ENCODE measurements at regions not wholly inside any gene's neighbourhood (a gene's known extent, or its start where the extent isn't known, plus 50 kb on each side); places are given as distances from the start of the nearest gene placed in this dataset.
"Not testable (repeated sequence)": the region's sequence is repeated elsewhere in the genome, so short reads cannot be mapped to it uniquely, and the experiment has no call there.

DNA sequence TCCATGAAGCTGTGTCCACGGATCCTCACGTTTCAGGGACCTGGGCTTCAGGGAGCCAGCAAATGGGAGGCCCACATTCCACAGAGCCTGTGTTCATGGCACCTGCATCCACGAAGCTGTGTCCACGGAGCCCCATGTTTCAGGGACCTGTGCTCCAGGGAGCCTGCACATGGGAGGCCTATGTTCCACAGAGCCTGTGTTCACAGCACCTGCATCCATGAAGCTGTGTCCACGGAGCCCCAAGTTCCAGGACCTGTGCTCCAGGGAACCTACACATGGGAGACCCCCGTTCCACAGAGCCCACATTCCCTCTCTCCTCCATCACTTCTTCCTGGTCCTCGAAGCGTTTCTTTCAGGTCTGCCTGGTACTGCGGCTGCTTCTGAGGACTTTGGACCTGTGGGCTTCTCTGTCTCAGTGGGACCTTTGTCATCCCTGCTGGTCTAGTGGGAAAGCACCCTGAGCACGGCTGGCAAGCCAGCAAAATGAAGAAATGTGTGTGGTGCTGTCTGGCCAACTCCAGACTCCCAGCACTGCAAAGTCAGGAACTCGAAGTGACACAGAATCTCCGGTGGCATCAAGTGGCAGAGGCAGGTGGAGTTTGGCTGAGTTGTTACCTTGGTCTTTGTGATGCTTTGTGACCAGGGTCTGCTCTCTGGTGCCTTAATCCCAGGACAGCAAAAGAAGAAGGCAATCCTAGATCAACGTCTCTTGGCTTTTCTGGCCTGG is 245.9 kb downstream of the DLL1 start:
- Mint-ChIP-seq H3K4me3 (no peak overlapping the region), H3K27me3 (peaks cover 4% of the 10 kb centered on the region), H3K27ac (no peak overlapping the region), H3K4me1 (ENCODE audit: low read depth) (no peaks in the 10 kb centered on the region), H3K9me3 (no peaks in the 10 kb centered on the region), H3K36me3 (ENCODE audit: low read depth) (no peaks in the 10 kb centered on the region)

DNA sequence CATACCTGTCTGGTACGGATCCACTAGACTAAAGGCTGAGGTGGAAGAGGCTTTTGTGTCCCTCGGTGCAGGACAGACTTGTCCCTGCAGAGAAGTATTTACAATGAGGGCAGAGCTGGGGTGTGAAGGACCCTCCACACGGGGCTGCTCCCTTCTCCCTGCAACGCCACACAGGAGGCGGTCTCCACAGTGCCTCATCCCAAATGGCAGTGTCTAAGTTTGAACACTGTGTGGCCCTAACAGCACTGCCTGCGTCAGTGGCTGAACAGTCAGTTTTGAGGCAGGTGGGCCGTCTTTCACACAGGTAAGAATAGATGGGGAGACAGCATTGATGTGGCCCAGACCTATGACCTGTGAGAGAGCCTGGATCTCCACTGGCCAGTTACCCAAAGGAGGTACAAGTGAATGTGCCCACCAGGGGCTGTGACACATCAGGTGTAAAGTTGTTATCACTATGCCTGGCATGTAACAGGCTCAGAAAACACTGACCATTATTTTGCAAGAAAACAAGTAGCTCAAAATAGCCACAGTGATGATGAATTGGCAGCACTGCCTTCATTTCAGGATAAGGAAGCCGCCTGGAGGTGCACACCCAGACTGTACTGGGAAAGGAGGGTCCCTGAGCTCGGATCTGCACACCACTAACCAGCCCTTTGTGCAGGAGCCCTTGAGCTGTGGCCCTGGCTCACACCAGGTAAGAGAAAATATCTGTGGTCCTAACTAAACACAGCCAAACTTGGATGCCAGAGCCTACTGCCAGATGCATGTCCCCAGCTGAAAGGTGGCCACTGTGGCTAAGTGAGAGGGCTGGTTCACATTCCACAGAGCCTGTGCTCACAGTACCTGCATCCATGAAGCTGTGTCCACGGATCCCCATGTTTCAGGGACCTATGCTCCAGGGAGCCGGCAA is 246.7 kb downstream of the DLL1 start:
- Mint-ChIP-seq H3K27ac (no peak overlapping the region), H3K36me3 (ENCODE audit: low read depth) (no peaks in the 10 kb centered on the region), H3K4me1 (ENCODE audit: low read depth) (no peaks in the 10 kb centered on the region), H3K27me3 (peaks cover 4% of the 10 kb centered on the region), H3K4me3 (no peak overlapping the region), H3K9me3 (no peaks in the 10 kb centered on the region)

DNA sequence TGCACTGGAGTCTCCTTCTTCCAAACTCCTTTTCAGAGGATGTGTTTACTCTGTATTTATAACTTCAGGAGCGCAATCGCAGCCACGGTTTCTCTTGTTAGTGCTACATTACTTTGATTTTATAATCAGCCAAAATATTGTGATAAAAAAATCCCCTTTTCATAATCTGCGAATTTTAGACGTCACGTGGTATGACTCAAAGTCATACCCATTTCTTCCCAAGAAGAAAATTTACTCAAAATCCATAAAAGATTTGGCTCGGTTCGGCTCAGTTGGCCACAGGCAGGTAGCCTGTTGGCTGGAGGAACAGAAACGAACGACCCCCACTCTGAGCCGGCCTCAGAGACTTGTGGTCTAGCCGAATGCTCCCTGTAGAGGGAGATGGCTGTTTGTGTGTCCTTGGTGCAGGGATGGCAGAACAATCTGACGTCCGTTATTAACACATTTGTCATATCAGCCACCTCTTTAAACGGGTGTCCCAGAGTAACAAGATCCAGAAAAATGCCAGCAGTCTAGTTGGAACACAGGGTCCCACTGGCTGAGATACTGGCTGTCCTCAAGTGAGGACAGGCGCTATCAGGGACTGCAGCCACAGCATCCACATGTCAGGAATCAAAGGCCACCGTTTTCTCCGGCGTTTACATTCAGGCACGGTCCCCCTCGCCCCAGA is 247.6 kb downstream of the DLL1 start:
- H3K27ac Mint-ChIP-seq, result no peak overlapping the region
- no peaks in the 10 kb centered on the region for H3K9me3 Mint-ChIP-seq
- no peaks in the 10 kb centered on the region for H3K36me3 Mint-ChIP-seq (ENCODE audit: low read depth)
- peaks cover 4% of the 10 kb centered on the region for H3K27me3 Mint-ChIP-seq
- H3K4me3 Mint-ChIP-seq, result no peak overlapping the region
- H3K4me1 Mint-ChIP-seq (ENCODE audit: low read depth), result no peaks in the 10 kb centered on the region

DNA sequence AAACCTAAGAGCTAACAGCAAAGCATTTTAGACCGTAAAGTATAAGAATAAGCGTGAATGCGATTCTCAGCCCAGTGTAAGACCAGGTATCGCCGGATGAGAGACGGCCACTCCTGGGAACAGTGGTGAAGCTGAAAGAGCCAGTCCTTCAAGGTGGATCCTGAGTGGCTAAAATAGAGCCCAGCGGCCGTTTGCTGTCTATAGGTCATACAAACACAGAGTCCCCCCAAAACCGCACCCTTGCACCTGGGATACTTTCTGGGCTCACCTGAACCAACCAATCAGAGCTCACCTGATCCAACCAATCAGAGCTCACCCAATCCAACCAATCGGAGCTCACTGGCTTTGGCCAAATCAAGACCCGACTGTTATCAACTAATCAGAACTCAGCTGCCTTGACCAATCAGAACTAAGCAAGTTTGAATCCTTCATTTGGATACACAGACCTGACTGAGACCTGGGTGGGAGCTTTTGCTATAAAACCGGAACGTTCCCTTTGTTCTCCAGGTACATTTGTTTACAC is 248.2 kb downstream of the DLL1 start:
- H3K4me3 Mint-ChIP-seq, result no peak overlapping the region
- no peaks in the 10 kb centered on the region for H3K9me3 Mint-ChIP-seq
- no peak overlapping the region for H3K27ac Mint-ChIP-seq
- H3K4me1 Mint-ChIP-seq (ENCODE audit: low read depth), result no peaks in the 10 kb centered on the region
- H3K36me3 Mint-ChIP-seq (ENCODE audit: low read depth), result no peaks in the 10 kb centered on the region
- peaks cover 4% of the 10 kb centered on the region for H3K27me3 Mint-ChIP-seq

DNA sequence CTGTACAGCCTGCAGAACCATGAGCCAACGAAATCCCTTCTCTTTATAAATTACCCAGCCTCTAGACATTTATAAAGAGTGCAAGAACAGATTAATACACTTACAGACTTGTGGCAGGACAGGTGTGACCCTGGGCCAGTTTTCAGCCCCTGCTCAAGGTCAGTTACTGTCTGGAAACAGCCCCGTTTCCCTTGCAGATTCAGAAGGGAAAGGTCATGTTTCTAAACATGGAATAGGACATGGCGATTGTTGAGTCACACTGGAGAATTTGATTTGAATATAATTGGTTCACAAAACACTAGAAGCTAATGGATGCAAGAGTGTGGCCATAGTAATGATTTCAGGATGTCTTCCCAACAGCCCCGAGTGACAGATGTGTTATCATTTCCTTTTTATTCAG is 248.8 kb downstream of the DLL1 start:
- H3K27me3 Mint-ChIP-seq, result no peaks in the 10 kb centered on the region
- H3K9me3 Mint-ChIP-seq, result no peaks in the 10 kb centered on the region
- H3K27ac Mint-ChIP-seq, result no peak overlapping the region

DNA sequence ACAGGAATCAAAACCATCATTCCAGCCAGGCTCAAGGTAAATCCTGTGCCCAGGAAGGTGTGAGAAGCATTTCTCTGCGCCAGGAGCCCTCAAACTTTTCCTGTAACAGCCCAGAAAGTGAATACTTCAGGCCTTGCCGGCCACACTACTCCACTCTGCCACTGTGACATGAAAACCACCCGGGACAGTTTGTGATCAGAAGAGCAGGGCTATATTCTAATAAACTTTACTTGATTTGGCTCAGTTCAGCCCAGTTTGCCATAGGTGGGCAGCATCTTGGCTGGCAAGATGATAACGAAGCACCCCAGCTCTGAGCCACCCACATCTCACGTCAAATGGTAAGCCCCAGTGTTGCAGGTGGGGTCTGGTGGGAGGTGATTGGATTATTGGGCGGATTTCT is 249.4 kb downstream of the DLL1 start:
- no peak overlapping the region for H3K4me3 Mint-ChIP-seq
- H3K36me3 Mint-ChIP-seq (ENCODE audit: low read depth), result peaks cover 3% of the 10 kb centered on the region
- no peak overlapping the region for H3K27ac Mint-ChIP-seq
- peaks cover 3% of the 10 kb centered on the region for H3K9me3 Mint-ChIP-seq
- H3K4me1 Mint-ChIP-seq (ENCODE audit: low read depth), result no peaks in the 10 kb centered on the region
- no peaks in the 10 kb centered on the region for H3K27me3 Mint-ChIP-seq

More for the DNA sequence above, 248.8 kb downstream of the DLL1 start:
- no peak overlapping the region for H3K4me3 Mint-ChIP-seq
- no peaks in the 10 kb centered on the region for H3K4me1 Mint-ChIP-seq (ENCODE audit: low read depth)
- H3K36me3 Mint-ChIP-seq (ENCODE audit: low read depth), result no peaks in the 10 kb centered on the region

DNA sequence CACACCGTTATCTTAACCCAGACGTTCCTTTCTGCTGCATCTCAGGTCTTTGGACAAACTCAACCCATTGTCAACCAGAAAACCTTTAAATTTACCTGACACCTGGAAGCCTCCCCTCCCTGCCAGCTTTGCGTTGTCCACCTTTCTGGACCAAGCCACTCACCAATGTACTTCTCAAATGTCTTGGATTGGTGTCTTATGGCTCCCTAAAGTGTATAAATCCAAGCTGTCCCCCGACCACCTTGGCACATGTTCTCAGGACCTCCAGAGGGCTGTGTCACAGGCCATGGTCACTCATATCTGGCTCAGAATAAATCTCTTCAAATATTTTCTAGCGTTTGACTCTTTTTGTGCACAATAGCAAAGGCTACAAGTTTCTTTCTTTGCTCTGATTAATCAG is 250.0 kb downstream of the DLL1 start:
- H3K4me1 Mint-ChIP-seq (ENCODE audit: low read depth), result no peaks in the 10 kb centered on the region
- H3K36me3 Mint-ChIP-seq (ENCODE audit: low read depth), result peaks cover 8% of the 10 kb centered on the region
- peaks cover 7% of the 10 kb centered on the region for H3K9me3 Mint-ChIP-seq
- H3K4me3 Mint-ChIP-seq, result no peak overlapping the region
- no peaks in the 10 kb centered on the region for H3K27me3 Mint-ChIP-seq
- H3K27ac Mint-ChIP-seq, result no peak overlapping the region

DNA sequence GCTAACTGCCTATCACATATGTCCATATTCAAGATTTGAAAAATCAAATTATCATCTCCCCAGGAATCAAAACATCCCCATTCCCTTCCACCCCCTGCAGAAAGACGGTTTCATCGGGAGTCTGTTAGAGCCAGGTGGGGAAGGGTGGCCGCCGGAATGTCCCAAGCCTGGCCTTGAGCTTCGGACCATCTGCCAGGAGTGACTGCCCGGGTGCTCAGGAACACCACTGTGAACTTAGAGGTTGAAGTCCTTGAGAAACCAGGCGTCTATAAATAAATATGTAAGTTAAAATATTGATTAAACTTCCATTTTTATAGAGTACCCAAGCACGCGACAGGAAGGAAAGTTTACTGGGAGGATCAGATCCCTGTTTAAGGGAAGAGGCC is 250.8 kb downstream of the DLL1 start:
- Mint-ChIP-seq H3K27ac (no peak overlapping the region), H3K4me1 (ENCODE audit: low read depth) (no peaks in the 10 kb centered on the region), H3K4me3 (no peak overlapping the region), H3K36me3 (ENCODE audit: low read depth) (peaks cover 8% of the 10 kb centered on the region), H3K9me3 (peaks cover 7% of the 10 kb centered on the region), H3K27me3 (no peaks in the 10 kb centered on the region)

DNA sequence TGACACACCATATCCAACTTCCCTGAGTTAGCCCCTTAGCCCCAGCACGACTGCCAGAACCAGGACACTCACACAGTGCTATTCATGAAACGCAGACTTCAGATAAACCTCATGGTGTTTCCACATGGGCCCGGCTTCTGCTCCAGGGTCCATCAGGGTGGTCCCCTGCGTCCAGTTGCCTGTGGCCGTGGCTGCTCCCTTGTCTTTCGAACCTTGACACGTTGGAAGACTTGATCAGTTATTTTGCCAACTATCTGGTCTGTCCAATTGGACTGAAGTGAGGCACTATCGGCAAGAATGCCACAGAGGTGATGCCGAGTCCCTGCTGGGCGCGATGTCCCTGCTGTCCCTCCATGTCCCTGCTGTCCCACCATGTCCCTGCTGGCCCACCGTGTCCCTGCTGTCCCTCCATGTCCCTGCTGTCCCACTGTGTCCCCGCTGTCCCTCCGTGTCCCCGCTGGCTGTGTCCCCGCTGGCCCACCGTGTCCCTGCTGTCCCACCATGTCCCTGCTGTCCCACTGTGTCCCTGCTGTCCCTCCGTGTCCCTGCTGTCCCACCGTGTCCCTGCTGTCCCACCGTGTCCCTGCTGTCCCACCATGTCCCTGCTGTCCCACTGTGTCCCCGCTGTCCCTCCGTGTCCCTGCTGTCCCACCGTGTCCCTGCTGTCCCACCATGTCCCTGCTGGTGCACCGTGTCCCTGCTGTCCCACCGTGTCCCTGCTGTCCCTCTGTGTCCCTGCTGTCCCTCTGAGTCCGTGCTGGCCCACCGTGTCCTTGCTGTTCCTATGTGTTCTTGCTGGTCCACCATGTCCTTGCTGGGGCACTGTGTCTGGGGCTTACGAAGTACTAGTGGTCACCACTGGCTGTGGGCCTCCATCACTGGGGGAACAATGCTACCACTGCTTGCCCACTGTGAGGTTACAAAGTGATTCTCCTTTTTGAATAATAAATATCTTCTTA is 251.4 kb downstream of the DLL1 start:
- Mint-ChIP-seq H3K4me3 (no peak overlapping the region), H3K27ac (no peak overlapping the region), H3K4me1 (ENCODE audit: low read depth) (no peaks in the 10 kb centered on the region), H3K9me3 (peaks cover 7% of the 10 kb centered on the region), H3K27me3 (no peaks in the 10 kb centered on the region), H3K36me3 (ENCODE audit: low read depth) (peaks cover 8% of the 10 kb centered on the region)

DNA sequence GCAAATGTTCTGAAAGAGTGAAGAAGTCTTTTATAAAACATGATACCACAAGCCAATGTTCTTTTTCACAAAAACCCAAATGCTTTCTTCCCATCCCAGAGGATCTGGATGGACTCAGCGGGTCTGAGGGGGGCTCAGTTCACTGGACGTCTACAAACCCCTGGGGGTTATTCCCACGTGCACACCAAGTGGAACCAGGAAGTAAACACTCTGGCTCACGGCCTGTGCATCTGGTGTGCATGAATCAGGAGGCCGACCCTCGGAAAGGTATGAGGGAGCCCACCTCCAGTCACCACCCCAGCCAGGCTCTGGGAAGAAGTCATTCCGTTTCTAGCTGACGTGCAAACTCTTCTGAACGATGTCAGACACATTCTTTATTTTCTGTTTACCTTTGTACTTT is 252.2 kb downstream of the DLL1 start:
- no peak overlapping the region for H3K27ac Mint-ChIP-seq
- H3K9me3 Mint-ChIP-seq, result peaks cover 11% of the 10 kb centered on the region
- H3K4me3 Mint-ChIP-seq, result no peak overlapping the region
- H3K27me3 Mint-ChIP-seq, result no peaks in the 10 kb centered on the region
- H3K4me1 Mint-ChIP-seq (ENCODE audit: low read depth), result no peaks in the 10 kb centered on the region
- peaks cover 8% of the 10 kb centered on the region for H3K36me3 Mint-ChIP-seq (ENCODE audit: low read depth)

DNA sequence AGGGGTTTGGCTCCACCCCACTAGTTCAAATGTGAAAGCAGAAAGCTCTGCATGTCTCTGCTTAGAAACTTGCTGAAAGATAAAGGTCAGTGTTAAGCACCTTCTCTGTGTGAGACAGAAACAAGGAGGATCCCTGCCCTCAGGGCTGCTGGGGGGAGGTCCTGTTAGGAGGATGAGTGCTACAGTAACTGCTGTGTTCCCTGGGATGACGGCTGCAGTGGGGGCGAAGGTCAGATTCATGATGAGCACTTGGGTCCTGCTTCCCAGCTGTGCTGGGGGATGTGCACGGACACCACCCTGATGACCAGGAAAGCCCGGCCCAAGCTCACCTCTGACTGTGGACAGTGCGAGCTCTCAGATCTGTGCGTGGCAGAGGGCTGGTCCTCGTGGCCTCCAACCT is 252.6 kb downstream of the DLL1 start:
- Mint-ChIP-seq H3K36me3 (ENCODE audit: low read depth) (peaks cover 8% of the 10 kb centered on the region), H3K9me3 (peaks cover 15% of the 10 kb centered on the region), H3K27me3 (no peaks in the 10 kb centered on the region), H3K4me1 (ENCODE audit: low read depth) (no peaks in the 10 kb centered on the region), H3K4me3 (no peak overlapping the region), H3K27ac (no peak overlapping the region)

DNA sequence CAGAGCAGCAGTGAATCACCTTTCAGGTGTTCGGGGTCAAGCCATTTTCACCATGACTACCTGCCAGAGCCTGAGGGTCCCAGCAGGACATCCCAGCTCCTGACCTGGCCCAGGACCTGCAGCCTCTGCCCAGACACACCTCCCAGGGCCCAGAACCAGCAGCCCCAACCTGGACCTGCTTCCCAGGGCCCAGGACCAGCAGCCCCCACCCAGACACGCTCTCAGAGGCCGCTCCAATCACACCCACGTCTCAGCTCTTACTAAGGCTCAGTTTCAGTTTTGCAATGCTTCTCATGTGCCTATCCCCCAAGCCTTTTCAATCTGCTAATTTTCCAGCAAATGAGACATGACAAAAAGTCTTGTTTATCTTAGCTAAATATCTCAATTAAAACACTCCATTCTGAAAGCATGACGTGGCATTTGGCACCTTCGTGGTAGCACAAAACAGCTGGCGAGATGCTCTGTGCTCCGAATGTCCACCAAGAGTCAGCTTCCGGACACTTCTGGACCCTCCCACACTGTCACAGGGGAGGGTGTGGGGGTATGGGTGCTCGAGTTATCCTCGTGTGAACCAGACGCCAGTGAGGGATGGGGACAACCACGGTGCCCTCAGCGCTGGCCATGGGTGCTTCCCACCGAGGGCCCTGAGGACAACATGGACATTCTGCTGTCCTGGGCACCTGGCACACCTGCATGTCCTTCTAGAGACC is 253.2 kb downstream of the DLL1 start:
- no peak overlapping the region for H3K4me3 Mint-ChIP-seq
- H3K27me3 Mint-ChIP-seq, result no peaks in the 10 kb centered on the region
- H3K27ac Mint-ChIP-seq, result no peak overlapping the region
- H3K9me3 Mint-ChIP-seq, result peaks cover 16% of the 10 kb centered on the region
- peaks cover 8% of the 10 kb centered on the region for H3K36me3 Mint-ChIP-seq (ENCODE audit: low read depth)
- H3K4me1 Mint-ChIP-seq (ENCODE audit: low read depth), result no peaks in the 10 kb centered on the region

DNA sequence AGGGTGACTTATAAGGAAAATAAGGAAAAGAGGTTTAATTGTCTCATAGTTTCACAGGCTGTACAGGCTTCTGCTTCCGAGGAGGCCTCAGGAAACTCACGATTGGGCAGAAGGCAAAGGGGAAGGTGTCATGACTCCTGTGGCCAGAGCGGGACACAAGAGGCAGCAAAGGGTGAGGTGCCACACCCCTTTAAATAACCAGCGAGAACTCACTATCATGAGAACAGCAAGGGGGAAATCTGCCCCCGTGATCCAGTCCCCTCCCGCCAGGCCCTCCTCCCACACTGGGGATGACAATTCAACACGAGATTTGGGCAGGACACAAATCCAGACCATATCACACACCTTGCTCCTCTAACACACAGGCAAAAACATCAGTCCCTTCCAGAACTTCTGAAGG is 254.0 kb downstream of the DLL1 start:
- peaks cover 16% of the 10 kb centered on the region for H3K9me3 Mint-ChIP-seq
- H3K4me1 Mint-ChIP-seq (ENCODE audit: low read depth), result no peaks in the 10 kb centered on the region
- no peaks in the 10 kb centered on the region for H3K27me3 Mint-ChIP-seq
- peaks cover 8% of the 10 kb centered on the region for H3K36me3 Mint-ChIP-seq (ENCODE audit: low read depth)
- H3K27ac Mint-ChIP-seq, result no peak overlapping the region
- no peak overlapping the region for H3K4me3 Mint-ChIP-seq

DNA sequence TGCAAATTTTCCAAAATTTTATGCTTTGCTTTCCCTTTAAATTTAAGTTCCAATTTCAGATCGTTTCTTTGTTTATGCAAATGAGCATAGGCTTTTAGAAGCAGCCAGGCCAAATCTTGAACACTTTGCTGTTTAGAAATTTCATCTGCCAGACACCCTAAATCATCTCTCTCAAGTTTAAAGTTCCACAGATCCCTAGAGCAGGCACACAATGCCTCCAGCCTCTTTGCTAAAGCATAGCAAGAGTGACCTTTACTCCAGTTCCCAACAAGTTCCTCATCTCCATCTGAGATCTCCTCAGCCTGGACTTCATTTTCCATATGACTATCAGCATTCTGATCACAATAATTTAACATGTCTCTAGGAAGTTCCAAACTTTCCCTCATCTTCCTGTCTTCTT is 254.5 kb downstream of the DLL1 start:
- peaks cover 16% of the 10 kb centered on the region for H3K9me3 Mint-ChIP-seq
- H3K4me3 Mint-ChIP-seq; H3K27ac Mint-ChIP-seq; H3K4me1 Mint-ChIP-seq (ENCODE audit: low read depth); H3K27me3 Mint-ChIP-seq; H3K36me3 Mint-ChIP-seq (ENCODE audit: low read depth): not testable (repeated sequence)
